ENCODE measurements at regions not wholly inside any gene's neighbourhood (a gene's known extent, or its start where the extent isn't known, plus 50 kb on each side); places are given as distances from the start of the nearest gene placed in this dataset.

DNA sequence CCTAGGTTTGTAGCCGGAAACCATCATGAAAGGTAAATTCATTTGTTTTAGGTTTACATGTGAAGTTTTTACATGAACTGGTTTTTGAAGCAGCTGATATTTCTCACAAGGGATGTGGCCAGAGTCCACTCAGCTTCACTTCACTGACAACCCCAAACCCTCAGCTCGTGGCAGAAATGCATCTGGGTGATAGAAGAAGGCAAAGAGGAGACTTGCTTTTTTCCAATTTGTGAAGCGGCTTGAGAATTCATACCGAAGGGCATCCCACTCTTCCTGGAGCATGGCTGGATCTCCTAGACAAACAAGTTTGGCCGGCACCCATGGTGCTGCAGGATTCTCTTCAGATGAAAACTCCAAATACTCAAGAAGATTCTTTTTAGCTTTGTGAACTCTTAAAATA, 392.8 kb upstream of the CNR1 start:
- DNase-seq (ENCODE audit: low read depth in 3 of 3), result no peak

DNA sequence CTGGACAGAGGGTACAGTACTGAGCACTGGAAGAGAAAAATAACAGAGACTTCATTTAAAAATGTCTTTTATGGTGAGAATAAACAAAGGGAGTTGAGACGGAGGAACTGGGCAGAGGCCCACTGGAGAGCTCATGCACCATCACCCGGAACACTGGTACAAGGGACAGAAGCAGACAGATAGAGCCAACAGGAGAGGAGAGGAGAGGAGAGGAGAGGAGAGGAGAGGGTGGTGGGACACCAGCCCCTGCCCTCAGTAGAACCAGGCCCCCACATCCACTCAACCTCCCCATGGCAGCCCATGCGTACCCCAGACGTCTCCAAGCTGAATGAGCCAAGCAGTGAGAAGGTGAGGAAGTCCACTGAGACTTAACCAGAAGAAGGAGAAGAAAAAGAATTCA, 390.5 kb upstream of the CNR1 start:
- no peak for DNase-seq (ENCODE audit: low read depth in 3 of 3)

DNA sequence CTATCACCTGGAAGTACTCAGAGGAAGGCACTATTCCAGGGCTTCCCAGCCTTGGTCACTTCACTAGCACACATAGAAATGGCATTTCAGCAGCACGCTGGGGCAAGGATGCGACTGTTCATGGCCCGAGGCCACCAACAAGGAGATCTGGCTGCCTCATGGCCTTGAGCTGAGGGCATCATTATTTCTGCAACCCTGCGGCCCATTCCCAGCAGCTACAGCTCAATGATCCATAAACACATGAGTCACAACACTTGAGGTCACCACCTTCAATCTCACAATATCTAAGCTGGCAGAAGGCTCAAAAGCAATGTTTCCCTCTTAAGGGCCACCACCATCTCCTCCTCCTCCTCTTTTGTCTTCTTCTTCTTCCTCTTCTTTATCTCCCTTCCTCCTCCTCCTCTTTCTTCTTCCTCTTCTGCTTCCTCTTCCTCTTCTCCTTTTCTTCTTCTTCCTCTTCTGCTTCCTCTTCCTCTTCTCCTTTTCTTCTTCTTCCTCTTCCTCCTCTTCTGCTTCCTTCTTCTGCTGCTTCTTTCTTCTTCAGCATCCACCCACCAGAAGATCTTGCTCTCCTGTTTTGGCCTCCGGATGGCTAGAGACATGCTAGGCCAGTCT, 382.9 kb upstream of the CNR1 start:
- DNase-seq (ENCODE audit: low read depth in 3 of 3), result no peak

DNA sequence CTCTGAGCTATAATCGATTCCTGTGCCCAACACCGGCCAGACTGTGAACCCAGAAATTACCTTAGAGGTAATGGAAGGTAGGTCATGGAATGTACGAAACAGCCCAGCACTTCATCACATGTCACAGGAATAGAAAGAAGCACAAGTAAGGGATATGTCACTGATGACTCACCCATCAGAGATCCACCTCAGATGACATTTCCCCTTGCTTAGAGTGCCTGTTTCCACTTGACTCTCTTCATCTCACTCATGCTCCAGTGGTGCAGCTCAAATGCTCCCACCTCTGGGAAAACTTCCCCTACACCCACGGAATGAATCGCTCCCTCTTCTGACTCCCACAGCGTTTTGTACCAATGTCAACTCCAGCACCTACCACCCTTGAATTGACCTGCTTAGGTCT, 381.6 kb upstream of the CNR1 start:
- no peak for DNase-seq (ENCODE audit: low read depth in 3 of 3)

DNA sequence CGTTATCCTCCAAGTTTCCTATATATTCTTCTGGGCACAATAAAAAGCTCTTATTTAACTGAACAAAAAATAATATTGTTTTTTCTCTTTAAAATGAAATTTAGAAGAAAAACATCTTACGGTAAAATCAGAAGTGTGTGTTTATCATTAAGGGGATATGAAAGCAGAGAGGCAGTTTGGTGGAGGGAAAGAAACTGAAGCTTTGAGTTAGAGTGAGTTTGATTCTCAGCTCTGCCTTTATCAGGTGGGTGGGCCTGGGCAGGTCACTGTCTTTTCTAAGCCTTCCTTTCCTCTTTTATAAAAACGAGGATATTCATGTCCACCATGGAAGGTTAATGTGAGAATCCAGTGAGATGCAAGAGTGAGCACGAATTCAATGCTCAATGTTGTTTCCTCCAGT, 379.8 kb upstream of the CNR1 start:
- DNase-seq (ENCODE audit: low read depth in 3 of 3), result no peak

DNA sequence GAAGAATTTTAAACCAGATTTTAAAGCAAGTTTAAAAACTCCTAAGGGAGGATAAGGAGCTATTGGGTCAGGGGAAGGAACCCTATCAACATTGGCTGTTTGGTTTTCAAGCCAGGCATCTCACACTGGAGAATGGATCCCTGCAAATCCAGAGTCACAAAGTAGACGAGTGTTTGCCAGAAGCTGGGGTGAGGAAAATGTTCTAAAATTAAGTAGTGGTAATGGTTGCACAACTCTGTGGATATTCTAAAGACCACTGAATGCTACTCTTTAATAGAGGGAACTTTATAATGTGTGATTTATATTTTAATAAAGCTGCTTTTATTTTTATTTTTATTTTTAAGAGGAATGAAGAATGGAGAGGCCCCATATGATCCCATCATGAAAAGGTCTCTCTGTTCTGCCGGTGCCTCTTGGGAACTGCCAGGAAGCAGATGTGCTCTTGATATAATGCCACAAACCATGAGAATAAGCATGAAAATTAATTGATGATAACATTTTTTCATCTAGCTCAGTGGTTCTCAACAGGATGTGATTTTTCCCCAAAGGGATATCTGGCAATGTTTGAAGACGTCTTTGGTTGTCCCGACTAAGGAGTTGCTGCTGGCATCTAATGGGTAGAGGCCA, 379.0 kb upstream of the CNR1 start:
- no peak for DNase-seq (ENCODE audit: low read depth in 3 of 3)

DNA sequence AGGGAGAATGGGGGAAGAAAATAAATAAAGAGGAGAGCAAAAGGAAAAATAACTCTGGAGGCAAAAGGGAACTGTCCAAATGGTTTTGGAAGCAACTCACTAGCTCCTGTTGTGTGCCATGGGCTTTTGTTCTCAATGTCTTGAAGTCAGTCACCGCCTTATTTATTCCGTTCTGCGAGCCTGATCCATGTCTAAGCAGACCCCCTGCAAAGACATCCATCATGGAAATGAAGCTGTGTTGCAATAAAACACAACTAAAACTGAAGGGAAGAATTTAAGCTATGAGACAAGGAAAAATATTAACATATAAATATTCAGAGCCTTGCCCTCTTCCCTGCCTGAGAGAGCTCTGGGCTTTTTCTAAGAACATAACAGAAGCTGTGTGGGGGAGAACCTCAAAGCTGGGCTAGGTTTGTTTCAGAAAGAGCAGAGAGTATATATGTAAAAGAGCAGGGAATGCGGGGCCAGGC, 373.2 kb upstream of the CNR1 start:
- no peak for DNase-seq (ENCODE audit: low read depth in 3 of 3)

DNA sequence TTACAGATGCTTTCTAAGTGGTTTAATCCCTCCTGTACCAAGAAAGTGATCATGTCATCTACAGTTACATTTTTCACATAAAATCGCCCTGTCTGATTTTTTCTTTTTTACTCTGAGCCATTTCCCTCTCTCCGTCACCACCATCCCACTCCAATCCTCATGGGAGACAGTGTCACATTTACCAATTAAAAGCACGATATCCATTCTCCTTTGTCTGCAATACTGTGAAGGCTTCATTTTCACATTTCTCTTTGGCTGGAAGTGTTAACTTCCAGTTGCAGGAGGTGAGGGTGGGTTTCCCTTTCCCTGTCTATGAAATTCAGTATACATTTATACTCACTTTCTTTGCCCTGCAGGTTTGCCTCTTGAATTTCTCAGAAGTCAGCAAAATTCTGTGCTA, 372.7 kb upstream of the CNR1 start:
- DNase-seq (ENCODE audit: low read depth in 3 of 3), result no peak

DNA sequence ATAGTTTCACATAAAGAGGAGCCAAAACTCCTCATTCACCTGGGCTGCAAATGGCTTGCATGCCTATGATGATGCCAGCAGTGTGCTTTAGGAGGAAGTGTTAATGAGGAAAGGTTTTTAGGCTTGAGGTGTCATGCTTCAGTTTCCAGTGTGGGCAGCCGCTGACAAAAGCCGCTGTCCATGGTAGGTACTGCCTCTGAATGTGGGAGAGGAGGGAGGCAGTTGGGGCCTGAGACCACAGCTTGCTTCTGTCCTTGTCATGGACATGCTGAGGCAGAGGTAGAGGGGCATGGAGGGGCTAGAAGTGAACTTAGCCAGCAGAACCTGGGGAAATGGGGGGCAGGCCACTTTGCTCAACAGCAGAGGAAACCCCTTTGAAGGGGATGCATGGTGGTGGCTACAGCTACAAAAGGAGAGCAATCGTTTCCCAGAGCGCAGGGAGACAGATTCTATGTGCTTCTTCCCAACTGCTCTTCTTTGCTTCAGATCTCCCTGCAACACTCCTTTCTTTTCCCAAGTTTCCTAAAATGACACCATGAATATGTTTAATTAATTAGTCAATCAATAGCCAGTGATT, 372.1 kb upstream of the CNR1 start:
- DNase-seq (ENCODE audit: low read depth in 3 of 3), result no peak

DNA sequence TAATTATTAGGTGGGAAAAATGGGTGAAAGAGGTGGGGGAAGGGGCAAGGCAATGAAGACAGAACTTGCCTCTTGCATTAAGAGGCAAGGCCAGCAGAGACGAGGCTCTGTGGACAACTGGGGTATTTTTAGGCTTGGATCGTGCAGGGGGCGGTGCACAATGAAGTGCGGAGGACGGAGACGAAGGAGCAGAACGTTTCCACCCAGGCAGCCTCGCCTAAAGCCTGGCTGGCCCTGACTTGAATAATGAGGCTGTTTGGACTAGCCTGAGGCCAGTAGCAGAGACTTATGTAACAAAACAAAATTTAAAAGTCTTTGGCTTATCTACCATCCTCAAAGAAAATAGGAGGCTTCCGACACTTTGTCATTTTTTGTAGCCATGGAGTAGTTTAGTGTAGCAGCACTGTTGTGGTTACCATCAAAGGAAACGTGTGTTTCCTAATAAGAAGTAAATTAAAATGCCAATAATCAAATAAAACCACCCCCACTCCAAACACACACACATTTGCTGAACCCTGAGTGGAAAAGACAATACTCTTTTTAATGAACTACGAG, 370.0 kb upstream of the CNR1 start:
- DNase-seq (ENCODE audit: low read depth in 3 of 3), result no peak

DNA sequence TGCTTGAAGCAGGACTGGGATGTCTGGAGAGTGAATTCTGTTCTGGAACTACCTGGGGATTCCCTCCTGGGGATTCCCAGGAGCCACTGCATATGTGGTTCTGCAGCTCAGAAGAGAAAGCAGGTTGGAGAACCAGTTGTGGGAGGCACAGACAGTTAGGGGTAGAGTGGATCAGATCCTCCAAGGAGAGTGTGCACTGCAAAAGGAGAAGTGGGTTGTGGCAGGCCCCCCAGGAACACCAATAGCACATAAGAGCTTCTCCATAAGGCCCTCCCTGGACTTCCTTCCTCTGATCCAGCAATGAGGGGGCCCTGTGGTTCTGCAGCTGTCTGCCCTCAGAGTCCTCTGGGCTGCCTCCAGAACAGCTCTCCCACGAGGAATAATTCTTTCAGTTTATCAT, 369.2 kb upstream of the CNR1 start:
- no peak for DNase-seq (ENCODE audit: low read depth in 3 of 3)

DNA sequence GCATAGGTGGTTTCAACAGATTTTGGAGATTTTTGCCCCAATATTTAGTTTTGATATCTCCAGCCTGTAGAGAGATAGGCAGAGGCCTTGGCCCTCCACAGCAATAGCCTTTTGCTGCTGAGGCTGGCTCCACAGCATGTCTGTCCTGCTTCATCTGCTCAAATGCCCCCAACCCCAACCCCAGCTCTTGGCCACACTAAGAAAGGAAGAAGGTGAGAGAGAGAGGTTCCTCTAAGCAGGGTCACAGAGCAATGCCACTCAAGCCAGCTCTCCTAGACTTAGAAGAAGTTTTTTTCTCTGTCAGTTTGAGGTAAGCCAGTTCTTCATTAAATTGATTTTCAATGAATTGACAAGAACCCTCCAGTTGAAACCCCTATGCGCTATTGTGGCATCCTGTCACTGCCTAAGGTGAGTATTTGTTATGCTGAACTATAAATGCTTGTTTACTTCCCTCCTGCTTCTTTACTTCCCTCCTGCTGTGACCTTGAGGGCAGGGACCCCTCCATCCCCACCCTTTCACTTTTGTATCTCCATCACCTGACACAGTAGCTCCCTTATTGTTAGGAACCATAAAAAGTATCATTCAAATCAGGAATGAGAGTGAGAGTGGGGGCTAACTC, 366.2 kb upstream of the CNR1 start:
- no peak for DNase-seq (ENCODE audit: low read depth in 3 of 3)

DNA sequence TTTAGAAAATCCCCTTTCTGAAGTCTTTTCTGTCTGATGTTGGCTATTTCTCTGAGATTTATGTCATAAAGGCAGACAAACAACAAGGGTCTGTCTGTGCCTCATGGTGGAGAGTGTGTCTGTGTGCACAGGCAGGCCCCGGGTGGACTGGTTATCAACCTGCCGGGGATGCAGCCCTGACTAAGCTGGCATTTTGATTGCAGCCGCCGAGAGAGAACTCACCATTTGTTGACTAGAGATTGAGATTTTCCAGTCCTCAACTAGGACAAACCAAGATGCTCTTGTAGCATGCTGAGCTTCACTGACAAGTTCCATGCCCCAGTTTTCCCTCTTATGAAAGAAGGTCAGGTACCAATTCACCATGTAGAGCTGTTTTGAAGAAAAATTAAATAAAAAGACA, 363.6 kb upstream of the CNR1 start:
- no peak for DNase-seq (ENCODE audit: low read depth in 3 of 3)

DNA sequence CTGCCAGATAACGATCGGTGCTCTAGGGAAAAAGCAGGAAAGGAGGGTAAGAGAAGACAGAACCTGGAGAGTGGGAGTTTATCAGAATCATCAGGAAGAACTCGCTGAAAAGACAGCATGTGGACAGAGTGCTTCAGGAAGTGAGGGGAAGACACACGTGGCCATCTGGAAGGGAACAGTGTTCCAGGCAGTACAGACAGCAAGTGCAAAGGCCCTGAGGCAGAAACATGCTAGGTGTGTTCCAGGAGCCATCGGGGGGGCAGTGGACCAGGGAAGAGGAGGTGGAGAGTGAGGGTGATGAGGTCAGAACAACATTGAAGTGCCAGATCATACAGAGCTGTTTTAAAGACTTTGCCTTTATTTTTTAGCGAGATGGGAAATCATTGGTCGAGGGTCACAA, 354.3 kb upstream of the CNR1 start:
- no peak for DNase-seq (ENCODE audit: low read depth in 3 of 3)

DNA sequence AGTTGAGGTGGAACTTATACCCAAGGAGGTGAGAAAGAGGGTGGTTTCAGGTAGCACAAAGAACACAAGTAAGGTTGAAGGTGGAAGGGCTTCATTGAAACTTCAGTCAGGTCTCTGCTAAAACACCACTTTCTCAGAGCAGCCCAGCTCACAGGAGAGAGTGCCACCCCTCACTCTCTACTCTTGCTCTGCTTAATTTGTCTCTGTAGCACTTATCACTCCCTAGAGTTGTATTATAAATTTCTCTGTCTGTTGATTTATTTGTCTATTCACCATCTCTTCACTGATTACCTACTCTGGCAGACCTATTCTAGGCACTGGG, 353.8 kb upstream of the CNR1 start:
- DNase-seq (ENCODE audit: low read depth in 3 of 3), result no peak

DNA sequence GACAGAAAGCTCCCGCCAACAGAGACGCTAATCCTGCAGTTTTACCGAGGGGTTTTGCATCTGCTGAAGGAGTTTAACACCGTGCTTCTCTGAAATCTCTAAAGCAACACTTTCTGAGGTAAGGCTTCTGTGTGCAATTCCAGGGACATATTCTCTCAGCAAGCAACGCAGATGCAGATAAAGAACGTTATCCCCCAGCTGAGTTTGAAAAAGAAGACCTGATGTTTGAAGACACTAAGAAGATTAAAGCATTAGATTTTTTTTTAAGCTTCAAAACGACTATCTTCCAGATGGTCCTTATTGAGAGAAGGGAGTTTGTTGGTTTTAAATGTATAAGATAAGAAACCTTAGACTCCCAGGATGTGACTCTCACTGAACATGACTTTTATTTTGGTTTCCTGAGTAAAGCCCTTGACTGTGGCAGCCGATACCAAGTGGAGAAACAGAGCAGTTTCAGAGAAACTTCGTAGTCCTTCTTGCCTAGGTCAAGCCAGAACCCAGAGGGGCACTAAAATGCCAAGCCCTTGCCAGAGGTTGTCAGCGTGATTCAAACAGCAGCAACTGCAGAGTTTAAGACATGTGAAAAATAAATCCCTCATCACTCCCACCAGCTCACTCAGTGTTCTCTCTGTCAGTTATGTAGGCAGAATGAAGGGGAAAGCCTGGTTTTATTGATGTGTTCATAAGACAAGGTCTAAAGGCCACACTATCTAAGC, 353.3 kb upstream of the CNR1 start:
- no peak for DNase-seq (ENCODE audit: low read depth in 3 of 3)

DNA sequence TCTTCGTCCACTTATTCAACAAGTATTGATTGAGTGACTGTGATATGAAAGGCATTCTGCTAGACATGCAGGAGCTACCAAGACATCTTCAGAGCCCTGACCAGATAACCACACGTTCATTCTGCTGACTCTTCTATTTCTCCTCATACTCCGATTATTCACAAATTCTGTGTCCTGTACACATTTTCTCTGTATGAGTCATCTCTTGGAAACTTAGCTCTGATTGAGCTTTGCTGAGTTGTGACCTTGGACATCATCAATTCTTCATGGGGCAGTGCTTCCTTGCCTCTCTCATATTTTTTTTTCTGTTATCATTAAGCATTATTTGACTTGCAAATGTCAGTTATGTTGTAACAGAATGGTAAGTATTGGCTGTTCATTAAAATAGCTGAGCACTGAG, 351.6 kb upstream of the CNR1 start:
- DNase-seq (ENCODE audit: low read depth in 3 of 3), result no peak

DNA sequence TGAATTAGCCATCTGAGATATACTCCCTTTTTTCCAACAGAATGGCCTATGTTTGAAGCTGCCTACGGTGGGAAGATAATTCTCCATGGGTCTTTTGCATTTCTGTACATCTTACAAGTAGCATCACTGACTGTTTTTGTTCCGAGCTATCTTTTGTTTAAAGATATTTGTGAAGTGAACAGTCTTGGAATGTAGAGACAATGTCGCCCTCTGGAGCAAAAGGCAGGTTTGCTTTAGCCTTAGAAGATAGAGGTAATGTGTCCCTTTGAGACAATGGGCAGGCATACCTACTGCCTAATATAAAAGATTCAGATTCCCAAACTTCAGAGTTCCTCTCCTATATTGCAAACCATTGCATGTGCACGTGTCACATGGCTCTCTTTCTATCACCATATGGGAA, 347.8 kb upstream of the CNR1 start:
- DNase-seq (ENCODE audit: low read depth in 3 of 3), result no peak

DNA sequence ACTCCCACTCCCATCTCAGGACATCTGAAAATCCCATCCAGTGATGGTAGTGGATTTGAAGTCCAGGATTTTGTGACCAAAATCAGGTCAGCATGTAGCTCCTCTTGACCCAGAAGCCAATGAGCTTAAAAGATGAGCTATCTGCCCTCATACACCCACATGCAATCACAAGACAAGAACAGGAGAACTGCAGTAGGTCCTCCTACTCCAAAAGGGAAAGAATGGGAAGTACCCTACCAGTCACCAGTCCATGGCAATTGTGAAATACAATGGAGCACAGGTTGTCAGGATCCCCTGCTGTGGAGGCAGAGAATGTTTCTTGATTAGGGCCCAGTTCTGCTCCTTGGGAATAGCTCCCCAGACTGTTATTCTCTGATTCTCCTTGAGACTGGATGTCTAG, 347.3 kb upstream of the CNR1 start:
- no peak for DNase-seq (ENCODE audit: low read depth in 3 of 3)

DNA sequence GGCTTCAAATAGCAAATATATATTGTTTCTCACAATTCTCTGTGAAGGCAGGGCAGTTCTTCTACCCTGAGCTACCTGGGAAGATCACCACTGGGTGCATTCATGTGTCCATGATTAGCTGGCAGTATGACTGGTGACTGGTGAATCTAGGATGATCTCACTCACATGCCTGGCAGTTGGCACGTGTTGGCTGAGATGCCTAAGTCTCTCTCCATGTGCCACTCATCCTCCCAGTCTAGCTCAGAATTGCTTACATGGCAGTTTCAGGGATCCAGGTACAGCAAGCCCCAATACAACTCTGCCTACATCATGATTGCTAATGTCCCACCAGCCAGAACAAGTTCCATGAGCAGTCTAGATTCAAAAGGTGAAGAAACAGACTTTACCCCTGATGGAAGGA, 346.8 kb upstream of the CNR1 start:
- no peak for DNase-seq (ENCODE audit: low read depth in 3 of 3)

DNA sequence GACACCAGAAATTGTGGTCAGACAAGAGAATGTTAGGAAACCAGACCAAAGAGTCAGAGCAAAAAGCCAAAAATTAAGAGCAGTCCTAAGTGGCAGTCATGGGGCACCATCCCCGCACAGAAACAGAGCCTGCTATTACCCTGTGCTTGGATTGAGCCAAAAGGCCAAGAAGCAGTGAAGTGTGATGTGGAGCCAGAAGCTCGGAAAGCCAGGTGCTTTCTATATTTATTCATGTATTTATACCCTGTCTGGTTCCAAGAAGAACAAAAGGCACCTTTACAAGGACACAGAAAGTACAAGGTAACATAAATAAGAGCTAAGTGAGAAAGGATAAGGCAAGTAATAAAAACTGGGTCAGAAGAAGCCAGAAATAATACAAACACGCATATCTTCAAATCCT, 336.2 kb upstream of the CNR1 start:
- no peak for DNase-seq (ENCODE audit: low read depth in 3 of 3)

Data from stimulated activated CD4-positive, alpha-beta T cell treated with anti-CD3 and anti-CD28 coated beads, TNF-alpha, amount 100 ng/mL, for 48 hours (primary cell).